ENCODE measurements at regions not wholly inside any gene's neighbourhood (a gene's known extent, or its start where the extent isn't known, plus 50 kb on each side); places are given as distances from the start of the nearest gene placed in this dataset.

DNA sequence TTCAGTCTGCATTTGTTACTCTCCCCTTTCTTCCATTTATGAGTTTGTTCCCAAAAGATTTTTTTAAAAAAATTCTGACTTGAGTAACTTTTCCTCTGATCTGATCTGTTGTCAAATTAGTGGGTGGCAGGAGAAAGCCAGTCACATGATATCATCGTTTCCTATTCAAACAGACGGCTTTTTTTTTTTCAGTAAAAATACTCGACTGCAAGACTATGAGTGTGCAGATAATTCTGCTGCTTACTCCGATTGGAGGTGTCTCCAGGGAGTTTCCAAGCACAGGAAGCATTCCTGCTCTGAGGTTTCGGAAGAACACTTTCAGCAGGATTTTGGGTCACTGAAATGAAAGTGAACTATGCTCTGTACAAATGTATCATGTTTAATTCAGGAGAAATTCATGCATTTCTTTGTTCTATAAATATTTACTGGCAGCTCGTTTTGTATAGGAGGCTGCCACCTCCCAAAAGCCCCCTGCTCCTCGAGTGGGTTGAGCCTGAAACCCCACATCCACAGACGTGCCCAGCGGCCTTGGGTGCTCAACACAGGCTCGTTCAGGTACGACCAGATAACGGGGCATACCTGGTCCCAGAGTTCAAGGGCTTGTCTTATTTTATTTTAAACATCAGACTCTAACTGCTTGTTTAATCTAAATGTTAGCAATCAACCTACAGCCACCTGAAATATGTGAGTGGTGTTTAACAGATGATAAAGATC lies 126.9 kb upstream of the ZNF516 start:
- TF ChIP-seq CTCF (IDR thresholded peaks at IDR 0.05; ENCODE audit: insufficient read depth, low read depth, low read length) (no peak), EZH2 (IDR thresholded peaks at IDR 0.05; ENCODE audit: insufficient read depth, low read length) (no peak)

Data from astrocyte (in vitro differentiated cells and primary cell).